ENCODE measurements at regions not wholly inside any gene's neighbourhood (a gene's known extent, or its start where the extent isn't known, plus 50 kb on each side); places are given as distances from the start of the nearest gene placed in this dataset.
"Not testable (repeated sequence)": the region's sequence is repeated elsewhere in the genome, so short reads cannot be mapped to it uniquely, and the experiment has no call there.

DNA sequence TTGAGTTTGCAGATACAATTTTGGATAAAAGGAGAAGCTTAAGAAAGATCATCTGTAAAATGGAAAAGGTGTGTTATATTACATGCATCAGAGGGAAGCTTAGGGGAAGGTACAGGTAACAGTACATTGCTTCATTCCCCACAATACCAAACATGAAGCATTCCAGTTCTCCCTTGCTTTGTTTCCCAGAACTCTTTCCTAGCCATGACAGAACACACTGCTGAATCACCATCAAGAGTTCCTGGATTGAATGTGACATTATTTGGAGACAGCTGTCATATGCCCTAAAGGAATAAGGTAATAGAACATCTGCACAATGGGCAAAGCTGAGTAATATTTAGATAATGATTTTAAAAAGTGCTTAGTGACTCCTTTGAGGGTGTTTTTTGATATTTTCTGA is 303.5 kb upstream of the ST8SIA4 start:
- Histone ChIP-seq H3K36me3 (no peaks in the 10 kb centered on the region), H3K9me3 (no peaks in the 10 kb centered on the region), H3K27ac (no peak overlapping the region), H3K4me1 (ENCODE audit: control insufficient read depth in 1 of 2, low read depth in 2 of 2) (no peaks in the 10 kb centered on the region), H3K27me3 (replicated peaks; ENCODE audit: insufficient read depth) (no peaks in the 10 kb centered on the region), H3K4me3 (no peak overlapping the region)
- TF ChIP-seq, protein P1, sequence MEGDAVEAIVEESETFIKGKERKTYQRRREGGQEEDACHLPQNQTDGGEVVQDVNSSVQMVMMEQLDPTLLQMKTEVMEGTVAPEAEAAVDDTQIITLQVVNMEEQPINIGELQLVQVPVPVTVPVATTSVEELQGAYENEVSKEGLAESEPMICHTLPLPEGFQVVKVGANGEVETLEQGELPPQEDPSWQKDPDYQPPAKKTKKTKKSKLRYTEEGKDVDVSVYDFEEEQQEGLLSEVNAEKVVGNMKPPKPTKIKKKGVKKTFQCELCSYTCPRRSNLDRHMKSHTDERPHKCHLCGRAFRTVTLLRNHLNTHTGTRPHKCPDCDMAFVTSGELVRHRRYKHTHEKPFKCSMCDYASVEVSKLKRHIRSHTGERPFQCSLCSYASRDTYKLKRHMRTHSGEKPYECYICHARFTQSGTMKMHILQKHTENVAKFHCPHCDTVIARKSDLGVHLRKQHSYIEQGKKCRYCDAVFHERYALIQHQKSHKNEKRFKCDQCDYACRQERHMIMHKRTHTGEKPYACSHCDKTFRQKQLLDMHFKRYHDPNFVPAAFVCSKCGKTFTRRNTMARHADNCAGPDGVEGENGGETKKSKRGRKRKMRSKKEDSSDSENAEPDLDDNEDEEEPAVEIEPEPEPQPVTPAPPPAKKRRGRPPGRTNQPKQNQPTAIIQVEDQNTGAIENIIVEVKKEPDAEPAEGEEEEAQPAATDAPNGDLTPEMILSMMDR (IDR thresholded peaks at IDR 0.05), result no peak
- DNase-seq (ENCODE audit: low spot score), result no peak
- no peak for ATAC-seq (ENCODE audit: insufficient number of reproducible peaks, low FRiP score, low read depth)

DNA sequence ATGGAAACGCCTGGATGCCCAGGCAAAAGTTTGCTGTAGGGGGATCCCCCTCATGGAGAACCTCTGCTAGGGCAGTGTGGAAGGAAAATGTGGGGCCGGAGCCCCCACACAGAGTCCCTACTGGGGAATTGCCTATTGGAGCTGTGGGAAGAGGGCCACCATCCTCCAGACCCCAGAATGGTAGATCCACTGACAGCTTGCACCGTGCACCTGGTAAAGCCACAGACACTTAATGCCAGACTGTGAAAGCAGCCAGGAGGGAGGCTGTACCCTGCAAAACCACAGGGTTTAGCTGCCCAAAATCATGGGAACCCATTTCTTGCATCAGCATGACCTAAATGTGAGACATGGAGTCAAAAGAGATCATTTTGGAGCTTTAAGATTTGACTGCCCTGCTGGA is 302.0 kb upstream of the ST8SIA4 start:
- DNase-seq (ENCODE audit: low spot score); ATAC-seq (ENCODE audit: insufficient number of reproducible peaks, low FRiP score, low read depth); H3K4me1 ChIP-seq (ENCODE audit: control insufficient read depth in 1 of 2, low read depth in 2 of 2); H3K9me3 ChIP-seq; H3K27ac ChIP-seq; H3K4me3 ChIP-seq; H3K36me3 ChIP-seq; H3K27me3 ChIP-seq (replicated peaks; ENCODE audit: insufficient read depth): not testable (repeated sequence)

DNA sequence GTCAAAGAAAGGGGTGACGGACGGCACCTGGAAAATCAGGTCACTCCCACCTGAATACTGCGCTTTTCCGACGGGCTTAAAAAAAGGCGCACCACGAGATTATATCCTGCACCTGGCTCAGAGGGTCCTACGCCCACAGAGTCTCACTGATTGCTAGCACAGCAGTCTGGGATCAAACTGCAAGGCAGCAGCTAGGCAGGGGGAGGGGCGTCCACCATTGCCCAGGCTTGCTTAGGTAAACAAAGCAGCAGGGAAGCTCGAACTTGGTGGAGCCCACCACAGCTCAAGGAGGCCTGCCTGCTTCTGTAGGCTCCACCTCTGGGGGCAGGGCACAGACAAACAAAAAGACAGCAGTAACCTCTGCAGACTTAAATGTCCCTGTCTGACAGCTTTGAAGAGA is 277.3 kb upstream of the ST8SIA4 start:
- not testable (repeated sequence) for H3K27ac ChIP-seq; H3K27me3 ChIP-seq (replicated peaks; ENCODE audit: insufficient read depth); H3K4me1 ChIP-seq (ENCODE audit: control insufficient read depth in 1 of 2, low read depth in 2 of 2); H3K36me3 ChIP-seq; H3K4me3 ChIP-seq; ATAC-seq (ENCODE audit: insufficient number of reproducible peaks, low FRiP score, low read depth); DNase-seq (ENCODE audit: low spot score); H3K9me3 ChIP-seq

DNA sequence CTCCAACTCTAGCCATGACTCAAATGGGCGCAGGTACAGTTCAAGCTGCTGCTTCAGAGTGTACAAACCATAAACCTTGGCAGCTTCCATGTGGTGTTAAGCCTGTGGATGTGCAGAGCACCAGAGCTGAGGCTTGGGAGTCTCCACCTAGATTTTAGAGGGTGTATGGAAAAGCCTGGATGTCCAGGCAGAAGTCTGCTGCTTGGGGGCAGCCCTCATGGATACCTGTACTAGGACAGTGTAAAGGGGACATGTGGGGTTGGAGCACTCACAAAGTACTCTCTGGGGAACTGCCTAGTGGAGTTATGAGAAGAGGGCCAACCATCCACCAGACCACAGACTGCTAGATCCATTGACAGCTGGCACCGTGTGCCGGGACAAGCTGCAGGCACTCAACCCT is 273.5 kb upstream of the ST8SIA4 start:
- Histone ChIP-seq H3K4me3 (no peak overlapping the region), H3K4me1 (ENCODE audit: control insufficient read depth in 1 of 2, low read depth in 2 of 2) (no peaks in the 10 kb centered on the region), H3K27me3 (replicated peaks; ENCODE audit: insufficient read depth) (no peaks in the 10 kb centered on the region), H3K9me3 (no peaks in the 10 kb centered on the region), H3K27ac (no peak overlapping the region), H3K36me3 (no peaks in the 10 kb centered on the region)
- TF ChIP-seq, protein P1 (IDR thresholded peaks at IDR 0.05), result no peak
- no peak for ATAC-seq (ENCODE audit: insufficient number of reproducible peaks, low FRiP score, low read depth)
- no peak for DNase-seq (ENCODE audit: low spot score)

DNA sequence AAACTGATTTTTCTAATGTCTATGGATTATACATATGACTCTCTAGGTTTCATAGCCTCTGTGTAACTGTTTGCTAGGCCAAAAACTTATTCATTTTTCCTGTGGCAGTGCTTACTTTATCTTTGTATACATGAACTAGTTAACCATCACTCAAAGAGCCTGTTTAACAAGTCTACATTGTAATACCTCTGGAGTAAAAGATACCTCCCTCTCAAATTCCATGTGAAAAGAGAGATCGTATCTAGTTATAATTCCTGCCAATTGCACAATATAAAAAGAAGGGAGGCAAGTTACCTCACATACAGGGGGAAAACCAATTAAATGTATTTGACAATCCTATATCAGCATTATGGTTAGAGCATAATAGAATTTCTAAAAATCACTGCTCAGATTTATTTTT is 271.9 kb upstream of the ST8SIA4 start:
- Histone ChIP-seq H3K27me3 (replicated peaks; ENCODE audit: insufficient read depth) (no peaks in the 10 kb centered on the region), H3K27ac (no peak overlapping the region), H3K4me3 (no peak overlapping the region), H3K4me1 (ENCODE audit: control insufficient read depth in 1 of 2, low read depth in 2 of 2) (no peaks in the 10 kb centered on the region), H3K36me3 (no peaks in the 10 kb centered on the region), H3K9me3 (no peaks in the 10 kb centered on the region)
- DNase-seq (ENCODE audit: low spot score) (no peak), ATAC-seq (ENCODE audit: insufficient number of reproducible peaks, low FRiP score, low read depth) (no peak)
- TF ChIP-seq, protein P1 (IDR thresholded peaks at IDR 0.05), result no peak

DNA sequence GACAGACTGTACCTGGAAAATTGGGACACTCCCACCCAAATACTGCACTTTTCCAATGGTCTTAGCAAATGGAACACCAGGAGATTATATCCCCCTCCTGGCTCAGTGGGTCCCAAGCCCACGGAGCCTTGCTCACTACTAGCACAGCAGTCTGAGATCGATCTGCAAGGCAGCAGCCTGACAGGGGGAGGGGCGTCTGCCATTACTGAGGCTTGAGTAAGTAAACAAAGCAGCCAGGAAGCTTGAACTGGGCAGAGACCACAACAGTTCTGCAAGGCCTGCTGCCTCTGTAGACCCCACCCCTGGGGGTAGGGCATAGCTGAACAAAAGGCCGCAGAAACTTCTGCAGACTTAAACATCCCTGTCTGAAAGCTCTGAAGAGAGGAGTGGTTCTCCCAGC is 260.0 kb upstream of the ST8SIA4 start:
- H3K36me3 ChIP-seq, result no peaks in the 10 kb centered on the region
- TF ChIP-seq, protein P1 (IDR thresholded peaks at IDR 0.05), result no peak
- H3K9me3 ChIP-seq, result no peaks in the 10 kb centered on the region
- ATAC-seq (ENCODE audit: insufficient number of reproducible peaks, low FRiP score, low read depth) (no peak), DNase-seq (ENCODE audit: low spot score) (no peak)
- H3K27me3 ChIP-seq (replicated peaks; ENCODE audit: insufficient read depth), result no peaks in the 10 kb centered on the region
- H3K4me3 ChIP-seq, result no peak overlapping the region
- H3K27ac ChIP-seq, result no peak overlapping the region
- no peaks in the 10 kb centered on the region for H3K4me1 ChIP-seq (ENCODE audit: control insufficient read depth in 1 of 2, low read depth in 2 of 2)

Measured in thoracic aorta (tissue), 2 donors.